ENCODE measurements at regions not wholly inside any gene's neighbourhood (a gene's known extent, or its start where the extent isn't known, plus 50 kb on each side); places are given as distances from the start of the nearest gene placed in this dataset.

GRCh38 chr7:340979-341694 lies 51.2 kb downstream of the FOXL3 start:
- no peak for ATAC-seq
- no peak for DNase-seq

- ATAC-seq (no peak), DNase-seq (no peak)
Observed at GRCh38 chr7:341841-342638, 52.1 kb downstream of the FOXL3 start.

- DNase-seq: no peak
- no peak for ATAC-seq
Observed at GRCh38 chr7:342681-343216, 52.8 kb downstream of the FOXL3 start.

GRCh38 chr7:343227-343822 lies 53.4 kb downstream of the FOXL3 start:
- DNase-seq: no peak
- no peak for ATAC-seq

GRCh38 chr7:343864-344607 lies 54.1 kb downstream of the FOXL3 start:
- ATAC-seq (no peak), DNase-seq (no peak)

- ATAC-seq: no peak
- DNase-seq: no peak
Observed at GRCh38 chr7:344608-344994, 54.6 kb downstream of the FOXL3 start.

GRCh38 chr7:346116-346898 lies 56.3 kb downstream of the FOXL3 start:
- no peak for DNase-seq
- no peak for ATAC-seq

GRCh38 chr7:347001-347590 lies 57.1 kb downstream of the FOXL3 start:
- DNase-seq (no peak), ATAC-seq (no peak)

- no peak for ATAC-seq
- no peak for DNase-seq
Observed at GRCh38 chr7:347644-348479, 57.9 kb downstream of the FOXL3 start.

GRCh38 chr7:348480-348844 lies 58.5 kb downstream of the FOXL3 start:
- ATAC-seq: no peak
- DNase-seq: no peak

GRCh38 chr7:348962-349743 lies 59.2 kb downstream of the FOXL3 start:
- no peak for ATAC-seq
- no peak for DNase-seq

- ATAC-seq: peak; percentile 50
- DNase-seq: peak; percentile 63
Observed at GRCh38 chr7:351256-351655, 61.3 kb downstream of the FOXL3 start.

- ATAC-seq: peak; percentile 42
- peak; percentile 59 for DNase-seq
Observed at GRCh38 chr7:351681-352480, 61.9 kb downstream of the FOXL3 start.

GRCh38 chr7:353746-354325 lies 63.9 kb downstream of the FOXL3 start:
- DNase-seq (no peak), ATAC-seq (no peak)

GRCh38 chr7:354597-355470 lies 64.9 kb downstream of the FOXL3 start:
- ATAC-seq: no peak
- no peak for DNase-seq

- ATAC-seq: no peak
- DNase-seq: no peak
Observed at GRCh38 chr7:355568-355967, 65.6 kb downstream of the FOXL3 start.

- no peak for DNase-seq
- no peak for ATAC-seq
Observed at GRCh38 chr7:356087-356486, 66.1 kb downstream of the FOXL3 start.

Data from stimulated activated naive CD8-positive, alpha-beta T cell treated with anti-CD3 and anti-CD28 coated beads, Interleukin-15, Interleukin-2, amounts not matched to agents 100 U/mL and 50 U/mL, for 24 hours (primary cell).